ENCODE measurements at regions not wholly inside any gene's neighbourhood (a gene's known extent, or its start where the extent isn't known, plus 50 kb on each side); places are given as distances from the start of the nearest gene placed in this dataset.

- no peak overlapping the region for H2BK120ac ChIP-seq (replicated peaks; ENCODE audit: low read depth, low read length)
These were observed 437.5 kb upstream of the PROK2 start for GRCh38 chr3:72222410-72222809.

More at GRCh38 chr3:72222410-72222809, 437.5 kb upstream of the PROK2 start:
- Histone ChIP-seq H3K9me3 (ENCODE audit: insufficient read depth in 2 of 2, low read depth in 1 of 2, low read length in 1 of 2) (peaks cover 4 to 9% of the 10 kb centered on the region in 2 experiments; a peak in 3 of 4 replicates), H3K4me3 (ENCODE audit: extremely low read depth in 1 of 4, insufficient read depth in 2 of 4, low read depth in 3 of 4, low read length in 4 of 4) (no peak overlapping the region), H2AFZ (ENCODE audit: low read length) (no peak overlapping the region), H3K27me3 (replicated peaks in 1 of 4; ENCODE audit: control insufficient read depth in 3 of 4, extremely low read depth in 1 of 4, insufficient read depth in 3 of 4, low read length in 3 of 4) (no peaks in the 10 kb centered on the region), H3K4ac (replicated peaks; ENCODE audit: insufficient read length, low read depth, low read length) (no peak overlapping the region), H3K79me2 (ENCODE audit: control insufficient read depth in 1 of 2, insufficient read depth in 2 of 2, low read length in 2 of 2) (no peaks in the 10 kb centered on the region), H2BK5ac (ENCODE audit: low read depth, low read length) (no peak overlapping the region), H3K14ac (ENCODE audit: insufficient read length) (no peak overlapping the region), H2BK12ac (ENCODE audit: low read depth, low read length) (no peak overlapping the region), H3K23me2 (ENCODE audit: low read depth, low read length) (no peaks in the 10 kb centered on the region; the same call in 1 of the 2 replicates), H2AK5ac (ENCODE audit: low read depth, low read length) (no peak overlapping the region), H3K56ac (replicated peaks; ENCODE audit: insufficient read length, low read depth, low read length) (no peak overlapping the region), H4K8ac (ENCODE audit: extremely low read depth, insufficient read depth, low read length) (no peak overlapping the region), H3K9ac (replicated peaks in 1 of 4; ENCODE audit: extremely low read depth in 1 of 4, low read depth in 3 of 4, low read length in 3 of 4) (no peak overlapping the region), H2BK15ac (ENCODE audit: low read length) (no peak overlapping the region), H3K18ac (ENCODE audit: extremely low read depth, low read length) (no peak overlapping the region), H3K79me1 (ENCODE audit: low read depth, low read length) (no peaks in the 10 kb centered on the region; the same call in 1 of the 2 replicates), H3K27ac (ENCODE audit: low read depth, low read length) (no peak overlapping the region), H3K4me2 (ENCODE audit: insufficient read depth in 1 of 2, low read depth in 2 of 2, low read length in 2 of 2) (no peak overlapping the region), H3K36me3 (ENCODE audit: control insufficient read depth in 2 of 4, insufficient read depth in 4 of 4, low read length in 3 of 4) (no peaks in the 10 kb centered on the region), H4K91ac (replicated peaks; ENCODE audit: insufficient read length, low read length) (no peak overlapping the region), H4K20me1 (replicated peaks in 1 of 2; ENCODE audit: control insufficient read depth in 1 of 2, insufficient read depth in 2 of 2, low read length in 2 of 2) (no peaks in the 10 kb centered on the region), H3K4me1 (replicated peaks in 1 of 4; ENCODE audit: control insufficient read depth in 3 of 4, insufficient read depth in 4 of 4, low read length in 3 of 4) (no peaks in the 10 kb centered on the region), H4K5ac (ENCODE audit: insufficient read length, low read depth, low read length) (no peak overlapping the region), H3K23ac (ENCODE audit: insufficient read length) (no peak overlapping the region), H2BK20ac (ENCODE audit: low read length) (no peak overlapping the region)
- no peak for FAIRE-seq
- POLR2A ChIA-PET (ENCODE audit: partially characterized antibody) = no interaction called here
- TF ChIP-seq ATF2 (IDR thresholded peaks at IDR 0.05; ENCODE audit: low read length) = no peak
- no peak for TF ChIP-seq CHD1 (IDR thresholded peaks at IDR 0.05; ENCODE audit: low read depth, low read length)
- no peak for DNase-seq (ENCODE audit: low read depth in 1 of 2, low spot score in 2 of 2)
- 94% methylated on average over 9 of the region's 9 CpGs; no CpG with 5 or more reads in 1 of the 2 experiments for WGBS, 2 experiments (ENCODE audit: extremely low coverage in 1 of 2, insufficient coverage in 1 of 2, insufficient read length in 1 of 2, insufficient replicate concordance in 2 of 2, low coverage in 1 of 2, low lambda C conversion rate in 2 of 2, missing lambda C conversion rate in 1 of 2)
- CTCF ChIA-PET (ENCODE audit: partially characterized antibody) = interaction anchor here (0.7 to 2.0 kb wide), 4 partner anchors 10 to 31 kb away, joined by 4 to 6 read pairs (median 4); no protein-coding TSS in a partner anchor

All from H1 (cell line).